OCI-LY3 (cell line): ENCODE measurements at regions not wholly inside any gene's neighbourhood (a gene's known extent, or its start where the extent isn't known, plus 50 kb on each side); places are given as distances from the start of the nearest gene placed in this dataset.
A peak's percentile ranks its signal among the peaks of the same experiment; 100 is the strongest.

Experiments
- H2AFZ ChIP-seq: fragments of 200-600, 300-600 bp; shearing (Covaris generic); 2 replicates; pipeline ENCODE4 v1.6.0; 2014; ENCODE audit warnings: antibody characterized with exemption, low read depth, low read length
- H3K27ac ChIP-seq: fragments of 200-600, 300-600 bp; sonication (generic); 2 replicates; pipeline ENCODE4 v1.5.1; 2014; ENCODE audit warnings: mild to moderate bottlenecking, low read length, moderate library complexity, mixed read lengths
- H3K27me3 ChIP-seq: fragments of 200-600, 300-600 bp; sonication (generic); 2 replicates; pipeline ENCODE4 v1.6.1; 2014; ENCODE audit warnings: low read depth, low read length, mixed read lengths
- H3K36me3 ChIP-seq: fragments of 200-600, 300-600 bp; sonication (generic); replicated peaks from 2 replicates; pipeline ENCODE3; 2014; ENCODE audit warnings: low read depth, low read length, mixed read lengths
- H3K4me1 ChIP-seq: fragments of 300-600, 200-600 bp; sonication (generic); 2 replicates; pipeline ENCODE4 v1.6.1; 2014; ENCODE audit warnings: low read length, mixed read lengths
- H3K4me2 ChIP-seq: fragments of 200-600, 300-600 bp; sonication (generic); 2 replicates; pipeline ENCODE4 v1.6.1; 2014; ENCODE audit warnings: low read length, mixed read lengths
- H3K4me3 ChIP-seq: fragments of 300-600, 200-600 bp; sonication (generic); 2 replicates; pipeline ENCODE4 v1.5.1; 2014; ENCODE audit warnings: antibody characterized with exemption, mild to moderate bottlenecking, low read length, moderate library complexity
- H3K79me2 ChIP-seq: fragments of 300-600, 200-600 bp; shearing (Covaris generic); 2 replicates; pipeline ENCODE4 v1.6.1; 2014; ENCODE audit warnings: mild to moderate bottlenecking, low read length, mixed read lengths
- H3K9ac ChIP-seq: fragments of 300-600, 200-600 bp; shearing (Covaris generic); 2 replicates; pipeline ENCODE4 v1.6.0; 2014; ENCODE audit warnings: mild to moderate bottlenecking, low read length, moderate library complexity
- H3K9me3 ChIP-seq: fragments of 200-600, 300-600 bp; shearing (Covaris generic); 2 replicates; pipeline ENCODE4 v1.6.1; 2014; ENCODE audit warnings: low read length, mixed read lengths; ENCODE audit not compliant: insufficient read depth
- H4K20me1 ChIP-seq: fragments of 200-600, 300-600 bp; sonication (generic); 2 replicates; pipeline ENCODE4 v1.6.1; 2016; ENCODE audit warnings: low read length, mixed read lengths; ENCODE audit not compliant: insufficient read depth
- CTCF ChIP-seq: fragments of 200-600, 300-600 bp; sonication (generic); IDR thresholded peaks from 2 replicates; pipeline ENCODE4 v1.5.1; 2014; ENCODE audit warnings: antibody characterized with exemption, low read length, low read depth
- EZH2phosphoT487 ChIP-seq: fragments of 200-600 bp; shearing (Covaris generic); IDR thresholded peaks from 2 replicates; pipeline ENCODE4 v1.6.1; 2018; ENCODE audit warnings: antibody characterized with exemption, mixed run types, low read depth

GRCh38 chr3:22779737-22780136 lies 423.4 kb upstream of the UBE2E2 start:
- no peak for TF ChIP-seq EZH2phosphoT487
- no peak for TF ChIP-seq CTCF
- no peaks in the 10 kb centered on the region for H3K36me3 ChIP-seq
- no peaks in the 10 kb centered on the region for H3K4me1 ChIP-seq
- no peak overlapping the region for H3K4me2 ChIP-seq
- H3K79me2 ChIP-seq = no peaks in the 10 kb centered on the region
- H3K9ac ChIP-seq = no peak overlapping the region
- no peaks in the 10 kb centered on the region; the same call in 1 of the 2 replicates for H3K9me3 ChIP-seq
- H2AFZ ChIP-seq = no peak overlapping the region
- H3K27me3 ChIP-seq = no peaks in the 10 kb centered on the region
- no peak overlapping the region for H3K4me3 ChIP-seq
- H3K27ac ChIP-seq = no peak overlapping the region
- no peaks in the 10 kb centered on the region for H4K20me1 ChIP-seq

- Histone ChIP-seq H3K27ac (no peak overlapping the region), H3K4me3 (no peak overlapping the region), H4K20me1 (no peaks in the 10 kb centered on the region), H3K9me3 (no peaks in the 10 kb centered on the region), H3K27me3 (no peaks in the 10 kb centered on the region), H3K4me2 (no peak overlapping the region), H3K4me1 (no peaks in the 10 kb centered on the region), H2AFZ (no peak overlapping the region), H3K79me2 (no peaks in the 10 kb centered on the region), H3K36me3 (no peaks in the 10 kb centered on the region), H3K9ac (no peak overlapping the region)
- TF ChIP-seq EZH2phosphoT487 = no peak
- TF ChIP-seq CTCF = no peak
Observed at GRCh38 chr3:22792533-22792932, 410.6 kb upstream of the UBE2E2 start.

GRCh38 chr3:22795917-22796316 lies 407.2 kb upstream of the UBE2E2 start:
- Histone ChIP-seq H3K27me3 (no peaks in the 10 kb centered on the region), H3K79me2 (no peaks in the 10 kb centered on the region), H3K4me3 (no peak overlapping the region), H3K4me1 (no peaks in the 10 kb centered on the region), H2AFZ (no peak overlapping the region), H3K27ac (no peak overlapping the region), H3K4me2 (no peak overlapping the region), H3K9ac (no peak overlapping the region), H3K9me3 (no peaks in the 10 kb centered on the region), H3K36me3 (no peaks in the 10 kb centered on the region), H4K20me1 (no peaks in the 10 kb centered on the region)
- TF ChIP-seq CTCF (peak; percentile 24), EZH2phosphoT487 (no peak)

GRCh38 chr3:22798461-22798860 lies 404.7 kb upstream of the UBE2E2 start:
- no peak for TF ChIP-seq CTCF
- TF ChIP-seq EZH2phosphoT487 = no peak
- no peak overlapping the region for H3K4me3 ChIP-seq
- H3K79me2 ChIP-seq = no peaks in the 10 kb centered on the region
- no peak overlapping the region for H3K9ac ChIP-seq
- no peak overlapping the region for H3K4me2 ChIP-seq
- no peaks in the 10 kb centered on the region for H3K36me3 ChIP-seq
- H3K27ac ChIP-seq = no peak overlapping the region
- no peaks in the 10 kb centered on the region for H4K20me1 ChIP-seq
- H3K9me3 ChIP-seq = no peaks in the 10 kb centered on the region
- no peak overlapping the region for H2AFZ ChIP-seq
- H3K27me3 ChIP-seq = no peaks in the 10 kb centered on the region
- H3K4me1 ChIP-seq = no peaks in the 10 kb centered on the region
